GM21786 (cell line): ENCODE measurements at regions not wholly inside any gene's neighbourhood (a gene's known extent, or its start where the extent isn't known, plus 50 kb on each side); places are given as distances from the start of the nearest gene placed in this dataset.

Source experiments
- ATAC-seq: cut with Tn5 transposase; IDR thresholded peaks from one replicate; pipeline ENCODE4 v1.9.1; 2021; ENCODE audit not compliant: unreplicated experiment

DNA sequence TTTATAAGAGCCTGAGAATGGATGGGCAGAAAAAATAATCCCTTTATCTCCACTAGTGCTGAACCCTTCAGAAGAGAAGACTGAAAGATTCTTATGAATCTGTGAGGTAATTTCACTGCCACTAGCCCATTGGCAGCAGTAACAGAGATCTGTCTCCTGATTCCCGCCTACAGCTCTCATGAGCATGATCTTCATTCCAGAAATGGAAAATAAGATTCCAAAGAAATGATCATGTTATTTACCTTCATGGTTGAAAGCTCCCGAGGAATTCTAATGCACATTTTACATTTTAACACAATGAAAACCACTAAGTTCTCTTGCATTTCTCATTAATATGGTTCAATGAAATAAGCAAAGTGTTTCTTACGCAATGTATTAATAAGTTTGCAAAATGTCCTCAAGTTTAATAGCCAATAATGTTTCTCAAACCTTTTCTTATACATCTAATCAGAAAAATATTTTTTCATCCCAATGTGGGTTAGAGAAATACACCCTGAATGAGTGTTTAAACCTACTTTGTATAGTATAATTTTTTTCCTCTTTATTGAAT, 905.6 kb downstream of the TMEM182 start:
- ATAC-seq: no peak

DNA sequence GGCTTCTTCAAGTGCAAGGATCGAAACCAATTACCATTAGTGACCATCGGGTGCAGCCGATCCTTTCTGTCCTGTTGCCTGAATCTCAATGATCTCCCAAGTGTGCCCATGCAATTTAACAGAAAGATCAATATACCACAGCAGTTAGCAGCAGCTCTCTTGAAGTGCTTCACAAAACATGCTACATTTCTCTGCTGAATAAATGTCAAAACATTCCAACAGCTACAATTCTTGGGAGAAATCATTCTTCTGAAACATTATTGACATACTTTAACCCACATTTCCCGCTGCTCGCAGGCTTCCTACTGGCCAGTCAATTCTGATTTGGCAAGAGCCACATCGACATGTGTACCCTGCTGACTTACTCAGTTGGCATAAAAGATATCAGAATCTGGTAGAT, 907.7 kb downstream of the TMEM182 start:
- ATAC-seq: no peak
